NCI-H1092 treated with DMSO at 0.1 percent for 48 hours (cell line): ENCODE measurements at regions not wholly inside any gene's neighbourhood (a gene's known extent, or its start where the extent isn't known, plus 50 kb on each side); places are given as distances from the start of the nearest gene placed in this dataset.
"Not testable (repeated sequence)": the region's sequence is repeated elsewhere in the genome, so short reads cannot be mapped to it uniquely, and the experiment has no call there.

Source experiments
- DNase-seq: peaks from one replicate; lab custom pipeline; 2025; lab: John Stamatoyannopoulos, UW

DNA sequence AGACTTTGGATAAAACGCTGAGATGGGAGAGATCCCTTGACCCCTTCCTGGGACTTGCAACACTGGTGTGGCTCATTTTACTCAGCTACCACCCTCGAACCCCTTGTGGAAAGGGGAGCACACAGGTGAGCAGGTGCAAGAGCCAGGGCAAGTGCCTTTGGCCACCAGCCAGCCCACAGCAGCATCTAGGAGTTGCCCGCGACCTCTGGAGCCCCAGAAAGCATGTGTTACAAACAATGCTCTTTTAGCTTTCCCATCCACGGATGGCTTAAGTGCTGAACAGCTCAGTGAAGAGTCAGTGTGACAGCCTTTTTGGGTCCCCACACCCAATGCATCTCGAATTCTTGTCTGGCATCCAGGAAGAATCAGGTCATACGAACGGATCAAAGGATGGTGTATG lies 197.8 kb downstream of the MEMO1 start:
- no peak for DNase-seq

DNA sequence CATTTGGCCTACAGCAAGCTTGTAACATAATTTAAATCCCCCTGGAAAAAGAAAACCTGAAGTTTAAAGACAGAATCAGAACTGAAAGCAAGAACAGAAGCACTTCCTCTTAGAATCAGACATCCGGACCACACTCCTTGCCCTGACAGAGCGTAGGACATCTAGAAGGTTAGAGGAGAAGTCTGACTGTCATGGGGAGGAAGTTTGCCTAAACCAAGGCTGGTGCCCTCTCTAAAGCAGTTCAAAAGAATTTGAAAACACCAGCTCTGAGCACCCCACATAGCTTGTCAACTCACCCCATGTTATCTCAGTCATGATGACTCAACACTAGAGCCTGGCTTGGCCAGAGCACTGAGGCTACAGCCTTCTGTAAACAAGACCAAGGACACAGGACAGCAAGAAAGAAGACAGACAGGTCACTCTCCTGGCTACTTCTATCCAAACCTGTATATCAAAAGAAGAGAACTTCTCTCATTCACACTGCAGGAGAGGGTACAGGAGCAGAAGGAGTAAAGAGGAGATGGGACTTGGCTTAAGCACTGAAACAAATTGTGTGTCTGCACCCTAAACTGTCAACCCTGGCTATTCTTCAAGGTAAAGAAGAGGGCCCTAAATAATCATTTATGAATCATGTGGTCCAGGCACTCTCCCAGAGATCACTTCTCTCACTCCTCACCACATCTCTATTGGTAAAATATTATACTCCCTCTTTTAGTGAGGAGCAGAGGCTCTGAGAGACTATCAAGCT lies 198.6 kb downstream of the MEMO1 start:
- DNase-seq = no peak

DNA sequence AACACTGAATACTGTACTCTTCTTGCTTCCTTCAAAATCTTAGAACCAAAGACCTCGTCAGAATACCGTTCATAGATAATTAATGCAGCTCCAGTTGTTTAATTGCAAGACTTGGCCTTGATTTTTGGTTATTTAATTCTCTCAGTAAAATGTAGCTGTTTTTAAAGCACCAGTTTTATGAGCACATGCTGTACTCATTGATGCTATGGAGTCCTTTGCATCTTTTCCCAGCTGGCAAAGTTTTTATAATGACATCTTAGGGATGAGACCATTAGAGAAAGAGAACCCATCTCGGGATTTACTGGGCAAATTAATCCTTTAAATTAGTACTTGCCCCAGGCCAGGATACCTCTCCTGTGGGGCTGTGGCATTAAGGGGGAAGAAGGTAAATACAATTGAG lies 199.3 kb downstream of the MEMO1 start:
- no peak for DNase-seq

DNA sequence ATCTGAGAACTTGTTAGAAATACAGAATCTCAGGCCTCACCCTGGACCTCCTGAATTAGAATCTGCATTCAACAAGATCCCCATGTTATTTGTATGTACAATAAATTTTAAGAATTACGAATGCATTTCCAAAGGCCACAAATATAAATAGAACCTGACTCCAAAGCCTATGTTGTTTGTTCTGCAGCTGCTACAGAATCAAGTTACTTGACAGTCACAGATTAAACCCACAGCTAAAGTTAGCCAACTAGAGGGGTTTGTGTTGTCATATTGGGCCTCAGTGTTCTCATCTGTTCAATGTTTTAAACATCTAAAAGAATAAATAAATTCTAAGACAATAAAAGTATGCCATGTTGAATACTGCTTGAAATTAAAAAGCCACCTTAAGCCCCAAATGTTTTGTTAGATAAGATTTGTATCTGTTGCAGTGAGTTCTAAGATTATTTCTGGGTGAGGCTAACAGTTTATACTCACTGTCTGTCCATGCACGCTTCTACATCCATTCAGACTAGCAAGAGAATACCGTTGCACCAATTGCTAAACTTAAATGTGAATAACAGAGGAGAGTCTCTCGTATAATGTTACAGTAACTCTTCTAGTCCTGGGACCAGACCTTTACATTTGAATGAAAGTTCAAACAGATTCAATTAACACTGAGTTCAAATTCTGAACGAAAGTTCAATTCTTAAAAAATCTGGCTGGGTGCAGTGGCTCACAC lies 200.4 kb downstream of the MEMO1 start:
- DNase-seq = no peak

DNA sequence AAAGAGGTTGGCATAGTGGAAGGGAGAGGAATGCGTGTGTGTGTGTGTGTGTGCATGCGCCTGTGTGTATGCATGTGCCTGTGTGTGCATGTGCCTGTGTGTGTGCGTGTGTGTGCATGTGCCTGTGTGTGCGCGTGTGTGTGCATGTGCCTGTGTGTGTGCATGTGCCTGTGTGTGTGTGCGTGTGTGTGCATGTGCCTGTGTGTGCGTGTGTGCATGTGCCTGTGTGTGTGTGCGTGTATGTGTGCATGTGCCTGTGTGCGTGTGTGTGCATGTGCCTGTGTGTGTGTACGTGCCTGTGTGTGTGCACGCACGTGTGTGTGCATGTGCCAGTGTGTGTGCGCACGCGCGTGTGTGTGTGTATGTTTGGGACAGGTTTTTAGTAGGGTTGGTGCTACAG lies 205.1 kb downstream of the MEMO1 start:
- DNase-seq = no peak

DNA sequence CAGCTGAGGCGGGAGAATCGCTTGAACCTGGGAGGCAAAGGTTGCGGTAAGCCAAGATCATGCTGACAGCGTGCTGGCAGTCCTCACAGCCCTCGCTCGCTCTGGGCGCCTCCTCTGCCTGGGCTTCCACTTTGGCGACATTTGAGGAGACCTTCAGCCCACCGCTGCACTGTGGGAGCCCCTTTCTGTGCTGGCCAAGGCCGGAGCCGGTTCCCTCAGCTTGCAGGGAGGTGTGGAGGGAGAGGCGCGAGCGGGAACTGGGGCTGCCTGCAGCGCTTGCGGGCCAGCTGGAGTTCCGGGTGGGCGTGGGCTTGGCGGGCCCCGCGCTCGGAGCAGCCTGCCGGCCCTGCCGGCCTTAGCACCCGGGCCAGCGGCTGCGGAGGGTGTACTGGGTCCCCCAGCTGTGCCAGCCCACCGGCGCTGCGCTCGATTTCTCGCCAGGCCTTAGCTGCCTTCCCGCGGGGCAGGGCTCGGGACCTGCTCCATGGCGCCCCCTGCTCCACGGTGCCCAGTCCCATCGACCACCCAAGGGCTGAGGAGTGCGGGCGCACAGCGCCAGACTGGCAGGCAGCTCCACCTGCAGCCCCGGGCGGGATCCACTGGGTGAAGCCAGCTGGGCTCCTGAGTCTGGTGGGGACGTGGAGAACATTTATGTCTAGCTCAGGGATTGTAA lies 207.2 kb downstream of the MEMO1 start:
- DNase-seq = not testable (repeated sequence)

DNA sequence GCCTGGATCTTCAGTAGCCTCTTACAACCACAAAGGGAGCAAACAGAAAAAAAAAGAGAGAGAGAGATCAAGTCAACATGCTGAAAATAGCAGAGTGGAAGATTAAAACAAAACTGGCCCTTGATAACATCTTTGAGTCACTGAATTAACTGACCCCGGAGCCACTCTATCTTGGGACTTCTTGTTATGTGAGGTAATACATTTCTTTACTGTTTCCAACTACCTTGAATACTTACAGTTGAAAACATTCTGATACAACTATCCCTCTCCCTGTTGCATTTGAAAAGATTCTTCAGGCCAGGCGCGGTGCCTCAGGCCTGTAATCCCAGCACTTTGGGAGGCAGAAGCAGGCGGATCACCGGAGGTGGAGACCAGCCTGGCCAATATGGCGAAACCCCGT lies 208.1 kb downstream of the MEMO1 start:
- no peak for DNase-seq

DNA sequence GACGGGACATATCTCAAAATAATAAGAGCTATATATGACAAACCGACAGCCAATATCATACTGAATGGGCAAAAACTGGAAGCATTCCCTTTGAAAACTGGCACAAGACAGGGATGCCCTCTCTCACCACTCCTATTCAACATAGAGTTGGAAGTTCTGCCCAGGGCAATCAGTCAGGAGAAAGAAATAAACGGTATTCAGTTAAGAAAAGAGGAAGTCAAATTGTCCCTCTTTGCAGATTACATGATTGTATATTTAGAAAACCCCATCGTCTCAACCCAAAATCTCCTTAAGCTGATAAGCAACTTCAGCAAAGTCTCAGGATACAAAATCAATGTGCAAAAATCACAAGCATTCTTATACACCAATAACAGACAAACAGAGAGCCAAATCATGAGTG lies 211.5 kb downstream of the MEMO1 start:
- DNase-seq = not testable (repeated sequence)

DNA sequence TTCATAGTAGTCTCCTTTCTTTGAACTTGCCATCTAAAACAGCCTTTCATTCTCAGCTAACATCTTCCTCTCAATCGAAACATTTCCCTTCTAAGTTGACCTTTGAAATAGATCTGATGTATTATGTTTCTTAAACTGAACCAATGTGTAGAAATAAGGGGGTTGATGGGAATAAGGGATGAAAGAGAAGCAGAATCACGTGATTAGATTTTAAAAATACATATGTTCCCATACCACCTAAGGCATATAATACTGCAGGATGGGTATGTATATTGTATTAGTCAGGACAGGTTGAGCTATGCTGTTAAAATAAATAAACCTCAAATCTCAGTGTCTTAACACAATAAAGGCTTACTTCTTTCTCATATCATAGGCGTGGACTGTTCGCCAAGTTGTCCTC lies 207.5 kb upstream of the SRD5A2 start:
- DNase-seq = no peak

DNA sequence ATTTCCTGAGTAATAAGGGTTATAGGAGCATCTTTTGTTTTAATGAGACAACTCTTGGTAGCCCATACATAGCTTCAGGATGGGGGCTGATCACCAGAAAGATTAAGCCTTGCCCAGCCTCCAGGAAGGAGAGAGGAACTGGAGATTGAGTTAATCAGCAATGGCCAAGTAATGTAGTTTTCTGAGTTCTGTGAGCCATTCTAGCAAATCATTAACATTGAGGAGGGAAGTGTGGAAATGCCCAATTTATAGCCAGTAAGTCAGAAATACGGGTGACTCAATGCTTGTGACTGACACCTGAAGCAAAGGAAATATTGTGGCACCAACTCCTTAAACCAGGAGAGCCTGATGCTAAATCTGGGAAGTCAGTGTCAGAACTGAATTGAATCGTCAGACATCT lies 205.1 kb upstream of the SRD5A2 start:
- no peak for DNase-seq

DNA sequence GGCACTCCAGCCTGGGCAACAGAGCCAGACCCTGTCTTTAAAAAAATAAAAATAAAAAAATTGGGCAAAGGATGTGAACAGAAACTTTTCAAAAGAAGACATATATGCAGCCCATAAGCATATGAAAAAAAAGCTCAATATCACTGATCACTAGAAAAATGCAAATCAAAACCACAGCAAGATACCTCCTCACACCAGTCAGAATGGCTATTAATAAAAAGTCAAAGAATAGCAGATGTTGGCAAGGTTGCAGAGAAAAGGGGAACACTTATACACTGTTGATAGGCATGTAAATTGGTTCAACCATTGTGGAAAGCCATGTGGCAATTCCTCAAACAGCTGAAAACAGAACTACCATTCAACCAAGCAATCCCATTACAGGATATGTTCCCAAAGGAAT lies 204.1 kb upstream of the SRD5A2 start:
- DNase-seq = no peak

DNA sequence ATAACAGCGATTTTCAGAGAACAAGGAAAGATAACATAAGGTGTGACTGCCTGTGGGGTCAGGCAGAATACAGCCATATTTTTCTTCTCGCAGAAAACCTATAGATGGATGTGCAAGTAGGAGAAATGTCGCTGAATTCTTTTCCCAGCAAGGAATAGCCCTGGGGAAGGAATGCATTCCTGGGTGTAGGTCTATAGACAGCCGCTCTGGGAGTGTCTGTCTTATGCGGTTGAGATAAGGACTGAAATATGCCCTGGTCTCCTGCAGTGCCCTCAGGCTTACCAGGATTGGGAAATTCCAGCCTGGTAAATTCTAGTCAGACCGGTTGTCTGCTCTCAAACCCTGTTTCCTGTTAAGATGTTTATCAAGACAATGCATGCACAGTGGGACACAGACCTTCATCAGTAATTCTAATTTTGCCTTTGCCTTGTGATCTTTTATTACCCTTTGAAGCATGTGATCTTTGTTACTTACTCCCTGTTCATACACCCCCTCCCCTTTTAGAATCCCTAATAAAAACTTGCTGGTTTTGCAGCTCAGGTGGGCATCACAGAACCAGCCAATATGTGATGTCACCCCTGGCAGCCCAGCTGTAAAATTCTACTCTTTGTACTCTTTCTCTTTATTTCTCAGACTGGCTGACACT lies 202.8 kb upstream of the SRD5A2 start:
- not testable (repeated sequence) for DNase-seq

DNA sequence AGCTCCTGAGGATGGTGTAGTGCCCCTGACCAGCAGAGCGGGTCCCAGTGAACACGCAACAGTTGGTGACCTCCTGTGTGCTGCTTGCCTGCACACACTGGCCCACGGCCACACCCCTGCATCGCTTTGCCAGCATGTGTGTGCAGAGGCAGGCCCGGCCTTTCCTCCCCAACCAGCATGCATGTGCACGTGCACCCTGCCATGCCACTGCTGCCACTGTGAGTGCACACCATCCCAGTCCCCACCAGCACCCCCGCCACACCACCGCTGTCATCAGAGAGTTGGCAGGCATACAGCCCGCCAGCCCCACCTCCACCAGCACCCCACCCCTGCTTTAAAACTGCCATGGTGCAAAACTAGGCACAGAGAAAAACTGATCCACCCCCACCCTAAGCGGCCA lies 197.4 kb upstream of the SRD5A2 start:
- no peak for DNase-seq

DNA sequence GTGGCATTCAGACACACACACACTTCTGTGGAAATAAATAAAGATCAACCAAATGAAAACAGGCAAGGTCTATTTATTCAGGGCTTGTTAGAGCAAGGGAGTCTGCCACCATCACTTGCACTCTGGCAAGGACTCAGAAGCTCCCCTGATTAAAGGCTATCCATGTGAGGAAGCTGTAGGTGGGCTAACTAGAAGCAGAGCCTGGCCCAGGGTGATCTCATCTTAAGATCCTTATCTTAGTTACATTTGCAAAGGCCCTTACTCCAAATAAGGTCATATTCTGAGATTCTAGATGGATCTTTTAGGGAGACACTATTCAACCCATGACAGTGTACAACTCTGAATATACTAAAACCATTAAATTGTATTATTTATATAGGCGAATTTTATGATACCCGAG lies 190.0 kb upstream of the SRD5A2 start:
- no peak for DNase-seq

DNA sequence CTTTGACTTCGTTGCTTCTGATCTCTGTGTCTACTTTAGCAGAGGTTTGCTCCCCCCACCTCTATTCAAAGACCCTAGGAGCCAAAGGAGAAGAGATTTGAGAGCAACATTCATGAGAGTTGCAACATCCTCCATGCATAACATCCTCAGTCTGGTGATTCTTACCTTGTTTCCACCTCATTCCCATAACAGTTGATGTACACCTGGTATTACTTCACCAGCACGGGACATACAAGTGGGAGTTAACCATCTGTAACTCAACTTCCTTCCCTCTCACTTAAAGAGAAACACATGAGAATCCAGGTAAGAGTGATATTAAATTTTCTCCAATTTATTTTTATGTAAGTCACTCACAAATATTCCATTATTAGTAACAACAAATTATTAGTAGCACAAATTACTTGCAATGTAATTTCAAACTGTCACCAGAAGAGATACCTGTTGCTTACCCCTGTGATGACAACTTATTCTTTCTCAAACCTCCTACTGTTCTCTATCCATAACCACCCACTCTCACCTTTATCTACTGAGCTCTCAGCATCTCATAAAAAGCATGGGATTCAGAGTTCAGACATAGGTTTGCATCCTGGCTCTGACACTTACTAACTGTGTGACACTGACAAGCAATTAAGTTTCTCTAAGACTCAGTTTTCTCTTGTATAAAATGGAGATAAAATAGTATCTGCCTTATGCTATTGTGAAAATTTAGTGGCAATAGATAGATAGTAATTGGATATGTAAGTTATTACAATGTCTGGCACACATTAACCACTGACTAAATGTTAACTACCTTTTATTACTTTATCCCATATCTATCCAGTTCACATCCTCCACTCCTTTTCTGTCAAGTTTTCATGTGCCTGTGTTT lies 184.6 kb upstream of the SRD5A2 start:
- DNase-seq = no peak

DNA sequence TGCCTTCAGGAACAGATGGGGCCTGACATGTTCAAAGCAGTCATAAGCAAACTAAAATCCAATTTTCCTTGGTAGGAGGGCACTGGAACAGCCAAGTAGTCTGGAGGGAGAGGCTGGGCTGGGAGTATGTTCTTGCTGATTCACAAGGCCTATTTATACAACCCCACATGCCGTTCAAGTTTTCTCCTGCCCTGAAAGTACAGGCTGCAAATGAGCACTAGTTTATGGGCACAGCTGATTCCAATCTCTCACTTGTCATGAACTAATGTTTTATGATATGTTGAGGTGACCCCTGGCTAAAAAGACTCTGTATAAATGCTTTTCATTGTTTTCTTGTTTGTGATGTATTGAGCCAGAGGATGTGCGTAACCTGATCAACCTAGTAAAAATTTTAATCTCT lies 183.4 kb upstream of the SRD5A2 start:
- DNase-seq = no peak

DNA sequence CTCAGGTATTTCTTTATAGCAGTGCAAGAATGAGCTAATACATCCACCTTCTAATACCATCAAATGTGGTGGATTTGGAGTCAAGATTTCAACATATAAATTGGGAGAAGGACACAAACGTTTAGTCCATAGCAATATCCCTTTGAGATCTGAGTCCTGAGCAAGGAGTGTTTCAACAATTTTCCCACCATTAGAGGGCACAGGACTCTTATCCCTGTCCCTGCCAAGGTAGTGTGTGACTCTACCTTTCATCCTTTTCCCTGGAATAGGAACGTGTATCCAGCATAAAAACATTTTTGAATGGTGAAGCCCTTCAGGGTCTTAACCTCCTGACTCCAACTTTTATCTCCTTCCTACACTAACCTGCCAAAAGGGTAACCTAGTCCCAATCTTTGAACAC lies 181.3 kb upstream of the SRD5A2 start:
- no peak for DNase-seq

DNA sequence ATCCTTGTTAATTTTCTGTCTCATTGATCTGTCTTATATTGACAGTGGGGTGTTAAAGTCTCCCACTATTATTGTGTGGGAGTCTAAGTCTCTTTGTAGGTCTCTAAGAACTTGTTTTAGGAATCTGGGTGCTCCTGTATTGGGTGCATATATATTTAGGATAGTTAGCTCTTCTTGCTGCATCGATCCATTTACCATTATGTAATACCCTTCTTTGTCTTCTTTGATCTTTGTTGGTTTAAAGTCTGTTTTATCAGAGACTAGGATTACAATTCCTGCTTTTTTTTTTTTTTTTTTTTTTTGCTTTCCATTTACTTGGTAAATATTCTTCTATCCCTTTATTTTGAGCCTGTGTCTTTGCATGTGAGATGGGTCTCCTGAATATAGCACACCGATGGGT lies 176.6 kb upstream of the SRD5A2 start:
- not testable (repeated sequence) for DNase-seq

DNA sequence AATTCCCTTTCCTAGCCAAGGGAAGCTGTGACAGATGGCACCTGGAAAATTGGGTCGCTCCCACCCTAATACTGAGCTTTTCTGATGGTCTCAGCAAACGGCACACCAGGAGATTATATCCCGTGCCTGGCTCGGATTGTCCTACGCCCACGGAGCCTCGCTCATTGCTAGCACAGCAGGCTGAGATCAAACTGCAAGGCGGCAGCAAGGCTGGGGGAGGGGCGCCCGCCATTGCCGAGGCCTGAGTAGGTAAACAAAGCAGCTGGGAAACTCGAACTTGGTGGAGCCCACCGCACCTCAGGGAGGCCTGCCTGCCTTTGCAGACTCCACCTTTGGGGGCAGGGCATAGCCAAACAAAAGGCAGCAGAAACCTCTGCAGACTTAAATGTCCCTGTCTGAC lies 168.0 kb upstream of the SRD5A2 start:
- DNase-seq = not testable (repeated sequence)

DNA sequence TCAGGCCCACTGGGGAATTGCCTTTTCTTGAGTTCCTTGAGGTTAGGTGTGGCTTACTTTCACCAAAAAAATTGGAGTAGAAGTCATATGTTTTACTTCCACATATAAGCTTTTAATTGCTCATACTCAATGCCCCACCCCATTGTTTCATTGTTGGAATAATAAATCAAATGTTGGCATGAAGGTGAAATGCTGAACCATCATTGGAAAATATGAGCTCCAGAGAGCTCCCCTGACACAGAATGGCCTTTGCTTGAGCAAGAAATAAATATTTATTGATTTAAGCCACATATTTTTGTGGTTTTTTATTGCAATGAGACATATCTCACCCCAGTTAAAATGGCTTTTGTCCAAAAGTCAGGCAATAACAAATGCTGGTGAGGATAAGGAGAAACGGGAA lies 167.3 kb upstream of the SRD5A2 start:
- DNase-seq = no peak

DNA sequence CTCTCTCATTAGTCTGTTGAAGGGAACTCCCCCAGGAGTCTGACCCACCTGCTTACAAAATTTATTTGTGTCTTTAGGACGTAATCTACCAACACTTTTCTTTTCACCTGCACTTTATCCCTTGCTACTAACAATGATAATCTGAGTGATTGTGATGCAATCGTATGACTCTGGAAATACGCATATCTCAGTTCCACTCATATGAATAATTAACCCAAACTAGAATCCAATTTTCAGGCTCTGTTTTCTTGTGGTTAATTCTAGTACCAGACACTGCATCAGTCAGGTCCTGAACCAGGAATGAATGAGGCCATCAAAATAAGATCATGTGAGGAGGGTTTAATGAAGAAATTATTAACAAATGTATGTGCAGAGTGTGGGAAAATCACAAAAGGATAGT lies 158.4 kb upstream of the SRD5A2 start:
- DNase-seq = no peak
